Glutamatergic neuron (in vitro differentiated cells): ENCODE measurements at regions not wholly inside any gene's neighbourhood (a gene's known extent, or its start where the extent isn't known, plus 50 kb on each side); places are given as distances from the start of the nearest gene placed in this dataset.

Source experiments
- DNase-seq: peaks from one replicate; pipeline ENCODE4 v3.0.0; 2022
- H3K27ac Mint-ChIP-seq: one replicate; pipeline ENCODE4 v1.8.0; 2020; ENCODE audit warnings: mild to moderate bottlenecking, mixed read lengths, inconsistent platforms; ENCODE audit not compliant: unreplicated experiment
- H3K27me3 Mint-ChIP-seq: one replicate; pipeline ENCODE4 v1.8.0; 2020; ENCODE audit warnings: mild to moderate bottlenecking, moderate library complexity, mixed read lengths, inconsistent platforms; ENCODE audit not compliant: unreplicated experiment
- H3K36me3 Mint-ChIP-seq: one replicate; pipeline ENCODE4 v1.8.0; 2020; ENCODE audit warnings: mild to moderate bottlenecking, mixed read lengths, inconsistent platforms; ENCODE audit not compliant: unreplicated experiment
- H3K4me1 Mint-ChIP-seq: one replicate; pipeline ENCODE4 v1.8.0; 2020; ENCODE audit warnings: mild to moderate bottlenecking, low read depth, mixed read lengths, inconsistent platforms; ENCODE audit not compliant: unreplicated experiment
- H3K4me3 Mint-ChIP-seq: one replicate; pipeline ENCODE4 v1.8.0; 2020; ENCODE audit warnings: mild to moderate bottlenecking, mixed read lengths, inconsistent platforms; ENCODE audit not compliant: unreplicated experiment
- H3K9me3 Mint-ChIP-seq: one replicate; pipeline ENCODE4 v1.8.0; 2020; ENCODE audit warnings: mild to moderate bottlenecking, moderate library complexity, mixed read lengths, inconsistent platforms; ENCODE audit not compliant: unreplicated experiment
- CTCF ChIP-seq: fragments of 200-600 bp; sonication (generic); IDR thresholded peaks from one replicate; pipeline ENCODE4 v1.5.0; 2021; ENCODE audit not compliant: partially characterized antibody, unreplicated experiment

DNA sequence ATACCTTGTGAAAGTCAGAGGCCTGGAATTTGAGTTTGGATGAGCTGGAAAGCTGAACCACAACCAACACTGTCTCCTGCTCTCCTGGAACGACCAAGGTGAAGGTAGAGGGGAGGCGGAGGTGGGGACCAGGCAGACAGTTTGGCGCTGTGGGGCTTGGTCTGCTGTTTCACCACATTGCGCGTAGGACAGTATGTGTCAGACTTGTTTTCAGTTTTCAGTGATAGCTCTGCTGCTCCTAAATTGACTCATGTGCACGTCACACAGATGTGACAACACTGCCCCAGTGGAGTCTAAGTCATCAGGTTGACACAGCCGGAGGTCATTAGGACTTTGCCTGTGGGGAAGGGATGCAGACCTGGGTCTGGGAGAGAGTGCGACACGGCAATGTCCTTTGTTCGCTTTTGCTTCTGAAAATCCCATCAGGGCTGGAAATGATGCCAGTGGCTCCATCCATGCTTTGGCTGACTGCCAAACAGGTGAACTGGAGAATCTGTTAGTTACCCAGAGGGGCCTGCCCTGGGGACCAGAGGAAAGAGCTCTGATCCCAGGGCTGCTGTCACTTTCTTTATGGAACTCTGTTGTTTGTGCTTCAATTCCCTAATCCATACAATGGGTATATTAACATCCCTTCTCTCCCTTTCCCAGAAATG lies 255.5 kb downstream of the CDC5L start:
- H3K27me3 Mint-ChIP-seq, result peaks cover 3% of the 10 kb centered on the region
- no peak overlapping the region for H3K27ac Mint-ChIP-seq
- H3K36me3 Mint-ChIP-seq, result no peaks in the 10 kb centered on the region
- H3K4me3 Mint-ChIP-seq, result no peak overlapping the region
- no peaks in the 10 kb centered on the region for H3K4me1 Mint-ChIP-seq
- H3K9me3 Mint-ChIP-seq, result no peaks in the 10 kb centered on the region
- DNase-seq, result no peak
- TF ChIP-seq CTCF, result no peak

DNA sequence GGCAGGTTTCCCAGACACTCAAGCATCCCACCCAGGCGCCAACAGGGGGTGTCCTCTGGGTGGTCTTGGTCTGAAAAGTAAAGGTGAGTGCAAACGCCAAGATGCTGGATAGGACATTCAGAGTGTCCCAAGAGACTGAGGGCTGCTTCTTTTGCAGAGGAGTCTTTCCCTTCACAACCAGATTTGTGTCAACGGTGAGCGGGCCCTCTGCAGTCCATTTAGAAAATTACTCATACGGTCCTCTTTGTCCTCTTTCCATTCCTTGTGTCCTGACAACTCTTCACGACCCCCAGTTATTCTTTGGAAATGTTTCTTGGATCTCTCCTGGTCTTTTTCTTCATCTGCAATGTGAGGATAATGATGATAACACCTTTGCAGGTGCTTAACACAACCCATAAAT lies 257.8 kb downstream of the CDC5L start:
- peaks cover 2% of the 10 kb centered on the region for H3K9me3 Mint-ChIP-seq
- TF ChIP-seq CTCF, result no peak

DNA sequence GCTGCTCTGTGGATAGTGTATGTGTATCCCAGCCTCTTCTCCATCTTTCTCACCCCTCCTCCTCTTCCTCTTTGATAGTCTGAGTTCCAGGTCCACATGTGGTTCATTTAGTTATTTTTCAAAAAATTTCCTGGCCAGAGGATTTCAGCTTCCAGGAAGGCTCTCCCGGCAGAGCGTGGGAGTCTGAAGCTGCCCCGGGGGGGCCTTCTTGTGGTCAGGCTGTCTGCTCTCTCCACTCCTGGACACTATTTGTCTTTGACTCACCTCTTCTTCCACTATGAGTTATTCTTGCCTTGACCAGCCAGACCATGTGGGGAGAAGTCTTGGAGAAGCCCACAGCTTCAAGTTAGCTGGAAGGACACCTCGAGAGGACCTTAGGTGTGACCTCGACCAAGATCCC lies 258.8 kb downstream of the CDC5L start:
- H3K27ac Mint-ChIP-seq, result no peak overlapping the region
- no peaks in the 10 kb centered on the region for H3K36me3 Mint-ChIP-seq
- H3K9me3 Mint-ChIP-seq, result peaks cover 4% of the 10 kb centered on the region
- no peak overlapping the region for H3K4me3 Mint-ChIP-seq
- DNase-seq, result no peak
- H3K4me1 Mint-ChIP-seq, result peaks cover 3% of the 10 kb centered on the region
- no peaks in the 10 kb centered on the region for H3K27me3 Mint-ChIP-seq
- no peak for TF ChIP-seq CTCF

More for the DNA sequence above, 257.8 kb downstream of the CDC5L start:
- H3K36me3 Mint-ChIP-seq, result no peaks in the 10 kb centered on the region
- no peak overlapping the region for H3K4me3 Mint-ChIP-seq
- H3K27me3 Mint-ChIP-seq, result no peaks in the 10 kb centered on the region
- H3K4me1 Mint-ChIP-seq, result no peaks in the 10 kb centered on the region
- H3K27ac Mint-ChIP-seq, result no peak overlapping the region
- DNase-seq, result no peak

DNA sequence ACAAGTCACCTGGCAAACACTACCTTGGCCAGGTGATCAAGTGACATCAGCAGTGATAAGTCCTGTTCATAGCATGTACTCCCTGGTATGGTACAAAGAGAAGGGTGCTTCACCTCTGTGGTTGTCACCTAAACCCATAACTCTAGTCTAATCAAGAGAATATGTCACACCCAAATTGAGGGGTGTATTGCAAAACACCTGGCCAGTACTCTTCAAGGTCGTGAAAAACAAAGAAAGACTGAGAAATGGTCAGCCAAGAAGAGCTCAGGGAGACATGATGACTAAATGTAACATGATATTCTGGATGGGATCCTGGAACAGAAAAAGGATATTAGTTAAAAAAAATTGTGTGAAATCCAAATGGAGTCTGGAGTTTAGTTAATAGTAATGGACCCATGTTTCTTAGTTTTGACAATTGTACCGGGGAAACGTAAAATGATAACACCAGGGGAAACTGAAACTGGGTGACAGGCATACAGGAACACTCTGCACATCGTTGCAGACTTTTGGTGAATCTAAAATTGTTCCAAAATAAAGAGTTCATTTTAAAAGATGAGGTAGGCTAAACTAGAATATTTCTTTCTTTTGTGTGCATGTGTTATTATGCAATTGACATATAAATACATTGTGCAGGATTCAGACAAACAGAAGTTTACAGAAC lies 262.0 kb downstream of the CDC5L start:
- no peak for DNase-seq
- no peak overlapping the region for H3K4me3 Mint-ChIP-seq
- H3K27ac Mint-ChIP-seq, result no peak overlapping the region
- H3K9me3 Mint-ChIP-seq, result peaks cover 4% of the 10 kb centered on the region
- H3K36me3 Mint-ChIP-seq, result no peaks in the 10 kb centered on the region
- H3K27me3 Mint-ChIP-seq, result no peaks in the 10 kb centered on the region
- peaks cover 3% of the 10 kb centered on the region for H3K4me1 Mint-ChIP-seq
- no peak for TF ChIP-seq CTCF

- Mint-ChIP-seq H3K27me3 (no peaks in the 10 kb centered on the region), H3K36me3 (no peaks in the 10 kb centered on the region), H3K9me3 (peaks cover 5% of the 10 kb centered on the region), H3K4me1 (peaks cover 3% of the 10 kb centered on the region), H3K4me3 (no peak overlapping the region), H3K27ac (no peak overlapping the region)
- DNase-seq, result no peak
- no peak for TF ChIP-seq CTCF
Observed at GRCh38 chr6:44650495-44650894, 263.0 kb downstream of the CDC5L start.
